GM23248 (cell line): ENCODE measurements at regions not wholly inside any gene's neighbourhood (a gene's known extent, or its start where the extent isn't known, plus 50 kb on each side); places are given as distances from the start of the nearest gene placed in this dataset.

Source experiments
- EZH2 ChIP-seq: fragments of 200-600 bp; sonication (generic); IDR thresholded peaks from 2 replicates; pipeline ENCODE4 v1.6.1; 2018; ENCODE audit warnings: antibody characterized with exemption, mild to moderate bottlenecking; ENCODE audit not compliant: insufficient read depth, poor library complexity, severe bottlenecking
- EZH2phosphoT487 ChIP-seq: fragments of 200-600 bp; sonication (generic); IDR thresholded peaks from 2 replicates; pipeline ENCODE4 v1.6.1; 2018; ENCODE audit warnings: antibody characterized with exemption, moderate library complexity, mild to moderate bottlenecking, low read depth; ENCODE audit not compliant: insufficient read depth

- no peak for TF ChIP-seq EZH2
- no peak for TF ChIP-seq EZH2phosphoT487
Observed at GRCh38 chr18:70397259-70397925, 108.5 kb downstream of the SOCS6 start.
